ENCODE measurements at regions not wholly inside any gene's neighbourhood (a gene's known extent, or its start where the extent isn't known, plus 50 kb on each side); places are given as distances from the start of the nearest gene placed in this dataset.
"Not testable (repeated sequence)": the region's sequence is repeated elsewhere in the genome, so short reads cannot be mapped to it uniquely, and the experiment has no call there.

DNA sequence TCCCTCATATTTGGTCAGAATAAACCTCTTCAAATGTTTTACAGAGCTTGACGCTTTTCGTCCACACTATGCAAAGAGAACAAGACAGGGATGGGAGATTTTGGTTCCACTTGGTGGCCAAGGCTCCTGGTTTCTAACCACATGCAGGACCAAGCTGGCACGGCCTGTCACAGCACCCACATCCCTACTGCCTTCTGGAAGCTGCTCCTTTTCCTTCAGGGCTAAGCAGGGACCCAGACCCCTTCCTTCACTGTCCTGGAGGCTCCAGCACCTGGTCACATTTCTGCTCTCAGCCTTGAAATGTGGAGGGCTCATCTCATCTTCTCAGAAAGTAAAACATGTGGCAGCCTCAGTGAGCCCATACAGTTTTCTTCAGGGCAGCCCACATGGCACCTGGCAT is 50.4 kb upstream of the ARHGEF7 start:
- DNase-seq (ENCODE audit: low read depth): no peak

DNA sequence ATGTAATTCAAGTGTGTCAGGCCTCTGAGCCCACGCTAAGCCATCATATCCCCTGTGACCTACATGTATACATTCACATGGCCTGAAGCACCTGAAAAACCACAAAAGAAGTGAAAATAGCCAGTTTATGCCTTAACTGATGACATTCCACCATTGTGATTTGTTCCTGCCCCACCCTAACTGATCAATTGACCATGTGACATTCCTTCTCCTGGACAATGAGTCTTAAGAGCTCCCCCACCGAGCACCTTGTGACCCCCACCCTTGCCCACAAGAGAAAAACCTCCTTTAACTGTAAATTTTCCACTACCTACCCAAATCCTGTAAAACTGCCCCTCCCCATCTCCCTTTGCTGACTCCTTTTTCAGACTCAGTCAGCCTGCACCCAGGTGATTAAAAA is 52.1 kb upstream of the ARHGEF7 start:
- DNase-seq (ENCODE audit: low read depth): no peak

DNA sequence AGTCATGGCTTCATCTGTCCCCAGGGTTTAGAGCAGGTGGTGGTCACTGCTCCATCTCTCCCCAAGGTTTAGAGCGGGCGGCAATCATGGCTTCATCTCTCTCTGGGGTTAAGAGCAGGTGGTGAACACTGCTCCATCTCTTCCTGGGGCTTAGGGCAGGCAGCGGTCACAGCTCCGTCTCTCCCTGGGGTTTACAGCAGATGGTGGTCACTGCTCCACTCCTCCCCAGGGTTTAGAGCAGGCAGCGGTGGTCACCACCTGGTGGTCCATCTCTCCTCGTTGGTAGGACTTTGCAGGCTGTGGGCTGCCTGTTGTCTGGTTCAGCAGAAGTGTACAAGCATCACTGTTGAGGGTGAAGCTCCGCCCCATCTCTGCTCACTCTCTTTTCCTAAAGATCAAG is 52.8 kb upstream of the ARHGEF7 start:
- no peak for DNase-seq (ENCODE audit: low read depth)

DNA sequence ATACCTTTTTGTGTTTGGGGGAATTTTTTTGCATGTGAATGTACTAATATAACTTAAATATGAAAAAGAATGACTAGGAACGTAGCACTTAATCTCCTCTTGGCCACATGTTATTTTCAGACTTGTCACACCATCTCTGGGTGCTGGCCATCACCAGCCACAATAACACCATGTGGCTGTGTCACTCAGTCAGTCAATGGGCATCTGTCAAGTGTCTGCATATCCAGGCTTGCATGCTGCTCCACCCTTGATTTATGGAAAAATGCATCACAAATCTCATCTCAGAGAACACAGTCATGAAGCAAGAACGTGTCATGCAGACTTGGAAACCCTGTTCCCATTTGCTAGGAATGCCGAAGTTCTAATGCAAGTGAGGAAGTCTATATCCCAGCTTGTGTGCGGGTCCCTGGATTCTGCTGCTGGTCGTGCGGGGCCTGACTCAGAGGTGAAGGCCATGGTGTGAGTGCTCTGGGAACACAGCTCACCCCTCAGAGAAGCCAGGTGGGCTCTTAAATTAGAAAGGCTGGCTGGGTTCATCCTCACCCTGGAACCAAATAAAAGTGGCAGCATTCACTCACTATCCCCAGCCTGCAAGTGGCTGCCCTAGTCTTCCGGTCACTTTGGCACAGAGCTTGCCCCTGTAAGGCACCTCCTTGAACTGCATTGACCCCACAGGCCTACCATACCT is 53.6 kb upstream of the ARHGEF7 start:
- DNase-seq (ENCODE audit: low read depth): no peak

DNA sequence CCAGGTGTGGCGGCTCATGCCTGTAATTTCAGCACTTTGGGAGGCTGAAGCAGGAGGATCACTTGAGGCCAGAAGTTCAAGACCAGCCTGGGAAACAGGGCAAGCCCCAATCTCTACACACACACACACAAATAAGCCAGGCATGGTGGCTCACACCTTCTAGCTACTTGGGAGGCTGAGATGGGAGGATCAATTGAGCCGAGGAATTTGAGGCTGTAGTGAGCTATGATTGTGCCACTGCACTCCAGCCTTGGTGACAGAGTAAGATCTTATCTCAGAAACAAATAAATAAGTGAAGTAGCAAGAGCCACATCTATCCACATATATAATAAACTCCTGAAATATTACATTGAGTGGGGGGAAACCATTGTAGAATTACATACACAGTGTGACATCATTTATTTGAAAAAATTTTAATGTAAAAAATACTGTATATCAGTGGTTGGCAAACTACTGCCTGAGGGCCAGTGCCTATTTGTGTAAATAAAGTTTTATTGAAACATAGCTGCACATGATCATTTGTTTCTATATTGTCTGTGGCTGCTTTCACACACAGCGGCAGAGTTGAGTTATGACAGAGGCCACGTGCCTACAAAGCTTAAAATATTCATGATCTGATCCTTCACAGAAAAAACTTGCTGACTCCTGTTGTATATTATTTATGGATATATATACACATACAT is 54.7 kb upstream of the ARHGEF7 start:
- DNase-seq (ENCODE audit: low read depth): no peak

DNA sequence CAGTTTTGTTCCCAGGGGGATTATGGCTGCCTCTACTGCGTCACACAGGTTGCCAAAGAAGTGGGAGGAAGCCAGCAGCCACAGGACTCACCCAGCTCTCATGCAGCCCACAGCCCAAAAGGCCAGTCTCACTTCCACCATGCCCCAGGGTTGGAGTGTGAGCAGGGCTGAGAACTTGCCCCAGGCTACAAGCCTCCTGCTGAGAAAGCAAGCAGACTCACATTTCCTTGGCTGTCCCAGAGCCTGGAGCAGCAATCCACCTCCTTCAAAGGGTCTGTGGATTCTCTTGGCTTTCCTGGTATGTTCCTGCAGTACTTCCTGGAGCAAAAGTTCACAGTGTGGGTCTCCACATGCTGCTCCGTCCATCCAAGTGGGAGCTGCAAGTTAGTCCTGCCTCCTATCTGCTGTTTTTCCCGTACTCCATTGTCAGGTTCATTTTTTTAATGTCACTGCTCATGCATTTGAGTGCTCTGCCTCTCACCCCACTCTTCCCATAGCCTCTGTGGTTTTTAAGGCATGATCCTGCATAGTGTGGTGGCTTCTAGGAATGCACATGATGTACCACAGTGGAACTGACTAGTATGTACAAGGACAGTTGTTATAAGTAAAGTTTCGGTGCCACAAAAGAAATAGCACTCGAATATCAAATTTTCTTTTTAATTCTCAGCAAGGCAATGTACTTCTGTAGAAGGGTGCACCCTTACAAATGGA is 56.2 kb upstream of the ARHGEF7 start:
- DNase-seq (ENCODE audit: low read depth): no peak

DNA sequence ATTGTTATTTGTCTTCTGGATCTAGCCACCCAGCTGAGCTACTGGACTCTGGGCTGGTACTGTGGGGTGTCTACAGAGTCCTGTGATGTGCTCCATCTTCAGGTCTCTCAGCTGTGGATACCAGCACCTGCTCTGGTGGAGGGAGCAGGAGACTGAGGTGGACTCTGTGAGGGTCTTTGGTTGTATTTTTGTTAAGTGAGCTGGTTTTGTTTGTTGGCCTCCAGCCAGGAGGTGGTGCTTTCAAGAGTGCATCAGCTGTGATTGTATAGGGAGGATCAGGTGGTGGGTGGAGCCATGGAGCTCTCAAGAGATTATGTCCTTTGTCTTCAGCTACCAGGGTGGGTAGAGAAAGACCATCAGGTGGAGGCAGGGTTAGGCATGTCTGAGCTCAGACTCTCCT is 56.8 kb upstream of the ARHGEF7 start:
- DNase-seq (ENCODE audit: low read depth): not testable (repeated sequence)

DNA sequence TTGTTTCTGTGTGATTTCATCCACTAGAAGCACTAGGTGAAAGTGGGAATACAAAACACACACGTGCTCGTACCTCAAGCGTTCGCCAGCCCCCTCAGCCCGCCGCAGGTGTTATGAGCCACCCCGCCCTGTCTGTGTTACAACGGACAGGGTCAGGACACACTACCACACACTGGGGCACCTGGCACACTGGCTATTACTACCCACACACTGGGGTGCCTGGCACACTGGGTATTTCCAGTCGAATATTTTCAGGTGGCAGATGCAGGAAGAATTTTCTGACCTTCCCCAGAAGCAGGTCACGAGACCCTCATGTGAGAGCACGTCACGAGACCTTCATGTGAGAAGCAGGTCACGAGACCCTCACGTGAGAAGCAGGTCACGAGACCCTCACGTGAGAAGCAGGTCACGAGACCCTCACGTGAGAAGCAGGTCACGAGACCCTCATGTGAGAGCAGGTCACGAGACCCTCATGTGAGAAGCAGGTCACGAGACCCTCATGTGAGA is 63.3 kb upstream of the ARHGEF7 start:
- not testable (repeated sequence) for DNase-seq (ENCODE audit: low read depth)

DNA sequence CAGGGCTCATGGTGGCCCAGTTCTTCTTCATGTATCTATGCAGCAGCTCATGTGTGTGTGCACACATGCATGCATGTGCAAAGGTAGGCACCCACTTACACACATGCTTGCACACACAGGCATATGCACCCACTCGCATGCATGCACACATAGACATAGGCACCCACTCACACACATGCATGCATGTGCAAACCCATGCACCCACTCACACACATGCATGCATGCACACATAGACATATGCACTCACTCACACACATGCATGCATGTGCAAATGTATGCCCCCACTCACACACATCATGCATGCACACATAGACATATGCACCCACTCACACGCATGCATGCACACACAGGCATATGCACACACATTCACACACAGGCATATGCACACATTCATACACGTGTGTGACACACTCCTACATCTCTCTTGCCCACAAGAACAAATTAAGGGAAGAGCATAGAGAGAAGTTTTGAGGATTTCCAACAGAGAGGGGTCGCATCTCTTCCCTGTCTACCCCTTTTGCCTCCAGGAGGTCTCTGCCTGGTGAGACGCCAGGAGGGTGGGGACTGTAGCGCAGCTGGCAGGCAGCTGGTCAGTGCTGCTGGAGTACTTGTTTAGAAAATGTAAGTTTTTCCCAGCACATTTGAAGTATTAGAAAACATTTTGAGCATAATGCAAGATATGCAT is 63.9 kb upstream of the ARHGEF7 start:
- no peak for DNase-seq (ENCODE audit: low read depth)

DNA sequence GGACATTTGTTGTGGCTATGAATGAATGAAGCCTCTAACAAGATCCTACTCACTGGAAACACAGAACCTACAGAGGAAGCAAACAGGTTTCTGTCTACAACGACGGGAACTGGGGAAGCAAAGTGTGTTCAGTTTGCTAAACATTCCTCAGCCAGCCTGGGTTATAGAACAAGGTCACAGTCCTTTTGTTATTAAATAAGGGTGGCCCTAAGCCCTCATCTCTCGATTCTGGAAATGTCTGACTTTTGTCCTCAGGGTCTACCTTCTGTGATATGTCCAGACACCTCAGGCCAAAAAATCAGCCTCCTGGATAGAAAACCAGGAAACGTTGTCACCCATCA is 64.6 kb upstream of the ARHGEF7 start:
- no peak for DNase-seq (ENCODE audit: low read depth)

DNA sequence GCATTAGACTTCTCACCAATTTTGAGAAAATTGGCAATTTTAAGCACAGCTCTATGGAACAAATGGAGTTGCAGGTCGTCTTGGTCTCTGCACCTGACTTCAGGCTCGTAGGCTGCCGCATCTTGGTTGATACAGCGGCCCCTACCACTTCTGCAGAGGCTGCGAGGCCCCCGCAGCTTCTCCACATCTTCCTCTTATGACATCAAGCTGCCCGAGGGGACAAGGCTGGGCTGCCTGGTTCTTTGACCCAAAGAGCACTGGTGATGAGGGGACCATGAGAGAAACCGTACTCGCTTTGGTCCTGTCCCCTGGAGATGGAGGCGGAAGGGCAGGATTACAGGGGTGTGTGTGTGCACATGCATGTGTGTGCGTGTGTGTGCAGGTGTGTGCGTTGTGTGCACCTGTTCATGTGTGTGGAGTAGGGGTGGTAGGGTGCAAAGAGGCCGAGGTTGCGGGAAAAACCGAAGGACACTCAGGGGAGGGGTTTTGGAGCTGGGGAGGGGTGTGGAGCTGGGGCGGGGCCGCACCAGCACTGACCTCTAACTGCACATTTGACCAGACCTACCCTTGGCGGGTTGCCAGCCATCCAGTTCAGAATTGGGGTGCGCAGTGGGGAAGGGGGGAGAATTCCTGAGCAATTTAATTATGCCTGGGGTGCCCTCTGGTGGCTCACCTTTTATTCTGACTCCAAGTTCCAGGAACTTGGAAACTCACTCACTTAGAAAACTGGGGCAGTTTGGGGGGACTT is 65.1 kb upstream of the ARHGEF7 start:
- DNase-seq (ENCODE audit: low read depth): no peak

DNA sequence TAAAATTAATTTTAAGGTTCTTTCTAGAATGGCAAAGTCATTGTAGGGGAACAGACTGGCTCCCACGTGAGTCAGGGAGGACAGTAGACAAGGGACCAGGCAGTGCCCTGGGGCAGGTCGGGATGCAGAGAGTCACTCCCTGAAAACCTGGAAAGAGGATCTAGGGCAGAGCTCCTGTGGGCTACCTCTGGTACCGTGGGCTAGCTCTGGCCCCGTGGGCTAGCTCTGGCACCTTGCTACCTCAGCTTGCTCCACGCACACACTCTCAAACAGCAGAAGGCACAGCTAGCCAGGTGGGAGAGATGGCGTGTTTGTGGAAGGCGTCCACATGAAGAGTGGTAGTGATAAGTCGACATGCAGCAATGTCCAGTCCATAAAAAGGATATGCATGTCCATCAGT is 66.7 kb upstream of the ARHGEF7 start:
- DNase-seq (ENCODE audit: low read depth): no peak

DNA sequence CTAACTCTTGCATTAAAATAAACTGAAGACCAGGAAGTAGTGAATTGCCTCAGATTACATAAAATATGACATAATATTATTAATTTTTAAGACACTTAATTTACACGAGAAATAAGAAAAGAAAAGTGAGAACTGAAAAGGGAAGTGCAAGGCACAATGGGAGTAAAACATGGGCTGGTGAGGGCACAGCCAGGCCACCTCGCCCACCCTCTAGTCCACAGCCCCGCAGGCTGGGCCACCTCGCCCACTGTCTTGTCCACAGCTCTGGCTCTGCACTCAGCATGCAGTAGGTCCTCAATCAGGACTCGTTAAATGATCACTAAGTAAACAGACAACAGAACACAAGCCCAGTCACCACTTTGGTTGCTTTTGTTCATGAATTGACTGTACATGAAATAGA is 67.8 kb upstream of the ARHGEF7 start:
- DNase-seq (ENCODE audit: low read depth): no peak

DNA sequence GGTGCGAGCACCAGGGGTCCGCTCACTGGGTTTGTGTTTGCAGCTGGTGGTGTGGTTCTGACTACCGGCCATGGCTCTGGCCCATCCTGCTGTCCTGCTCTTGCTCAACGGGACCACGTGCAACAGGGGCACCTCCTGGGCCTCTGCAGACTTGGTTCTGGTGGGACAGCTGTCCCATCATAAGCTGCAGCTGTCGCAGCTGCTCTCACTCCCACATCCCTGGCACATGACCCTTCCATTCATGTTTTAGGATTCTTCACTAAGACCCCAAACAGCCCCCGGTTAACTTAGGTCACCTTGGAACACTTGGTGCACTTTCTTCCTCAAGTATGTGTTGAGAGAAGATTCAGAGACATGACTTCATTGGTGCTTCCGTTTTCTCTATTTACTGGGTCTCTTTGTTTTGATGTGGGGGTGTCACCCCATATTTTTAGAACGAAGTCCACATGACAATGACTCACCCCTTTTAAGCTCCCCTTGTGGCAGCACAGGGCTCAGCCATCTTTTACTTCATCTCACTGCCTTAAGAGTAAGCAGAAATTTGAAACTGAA is 68.4 kb upstream of the ARHGEF7 start:
- DNase-seq (ENCODE audit: low read depth): no peak

DNA sequence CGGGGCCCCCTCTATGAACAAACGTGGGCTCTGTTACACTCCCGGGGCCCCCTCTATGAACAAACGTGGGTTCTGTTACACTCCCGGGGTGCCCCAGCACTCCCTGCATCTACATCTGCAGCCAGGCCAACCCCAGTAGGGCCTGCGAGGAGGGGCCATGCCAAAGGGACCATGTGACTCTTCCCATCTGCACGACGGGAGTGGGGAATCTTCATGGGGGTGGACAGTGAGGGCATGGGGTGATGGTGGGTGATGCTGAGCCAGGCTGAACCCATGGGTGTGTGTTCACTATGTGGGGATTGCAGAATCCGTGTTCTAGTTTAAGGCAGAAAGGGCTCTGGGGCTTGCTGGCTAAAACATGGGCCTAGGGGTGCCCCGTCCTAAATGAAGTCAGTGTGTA is 69.9 kb upstream of the ARHGEF7 start:
- DNase-seq (ENCODE audit: low read depth): no peak

DNA sequence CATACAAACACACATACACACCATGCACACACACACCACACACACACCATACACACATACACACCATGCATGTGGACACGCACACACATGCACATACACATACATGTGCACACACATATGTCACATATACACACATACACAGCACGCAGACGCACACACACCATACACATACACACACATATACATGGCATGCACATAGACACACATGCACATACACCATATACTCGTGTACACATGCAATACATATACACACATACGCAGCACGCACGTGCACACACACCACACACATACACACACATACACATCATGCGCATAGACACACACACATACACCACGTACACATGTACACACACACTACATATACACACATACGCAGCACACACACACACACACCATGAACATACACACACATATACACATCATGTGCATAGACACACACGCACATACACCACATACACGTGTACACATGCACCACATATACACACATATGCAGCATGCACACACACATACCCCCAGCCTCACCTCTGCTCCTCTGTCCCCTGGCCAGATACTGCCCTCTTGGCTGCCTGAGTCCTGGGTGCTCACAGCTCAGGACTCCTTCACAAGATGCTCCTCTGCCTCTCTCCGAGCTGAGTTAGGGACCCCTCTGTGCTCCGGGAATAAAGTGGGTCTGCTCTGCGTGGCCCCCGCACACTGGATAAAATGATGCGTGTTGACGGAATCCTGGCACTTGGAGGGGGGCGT is 70.9 kb upstream of the ARHGEF7 start:
- no peak for DNase-seq (ENCODE audit: low read depth)

DNA sequence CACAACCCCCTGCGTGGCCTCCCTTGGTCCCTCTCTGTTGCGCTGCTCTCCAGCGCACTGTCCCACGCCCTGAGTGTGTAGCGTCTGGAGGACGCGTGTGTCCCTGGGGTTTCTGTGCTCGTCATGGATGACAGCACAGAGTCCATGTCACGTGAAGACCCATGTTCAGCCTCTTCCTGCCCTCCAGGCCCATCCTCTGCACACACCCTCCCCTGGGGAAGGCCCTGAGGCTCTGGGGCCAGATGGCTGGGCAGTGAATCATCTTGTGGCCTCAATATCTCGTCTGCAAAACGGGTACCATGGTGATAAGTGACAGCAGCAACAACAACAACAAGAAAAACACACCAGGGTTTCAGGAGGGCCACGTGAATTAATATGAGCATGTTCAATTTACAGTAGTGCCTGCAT is 71.5 kb upstream of the ARHGEF7 start:
- no peak for DNase-seq (ENCODE audit: low read depth)

DNA sequence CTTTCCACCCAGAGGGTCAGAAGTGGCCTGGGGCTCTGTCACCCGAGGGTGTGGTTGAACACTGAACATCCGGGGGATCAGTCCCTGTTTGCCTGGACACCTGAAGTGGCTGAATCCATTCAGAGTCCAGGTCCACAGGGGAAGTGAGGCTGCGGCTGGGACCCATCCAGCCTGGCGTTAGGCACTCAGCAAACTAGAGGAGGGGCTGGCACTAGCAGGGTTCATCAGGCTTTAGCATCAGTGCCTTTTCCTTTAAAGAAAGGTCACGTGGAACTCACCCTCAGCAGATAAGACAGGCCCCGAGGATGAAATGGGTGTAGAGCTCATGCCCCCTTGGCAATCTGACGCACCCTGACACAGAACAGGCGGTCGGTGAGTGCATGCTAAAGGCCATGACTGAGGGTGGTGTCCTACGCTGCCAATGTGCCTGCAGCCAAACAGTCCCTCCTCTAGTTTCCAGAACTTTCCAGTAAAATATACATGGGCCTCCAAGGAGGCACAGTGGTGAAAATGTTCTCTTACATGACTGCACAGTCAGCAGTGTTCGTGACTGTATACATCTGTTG is 72.4 kb upstream of the ARHGEF7 start:
- no peak for DNase-seq (ENCODE audit: low read depth)

DNA sequence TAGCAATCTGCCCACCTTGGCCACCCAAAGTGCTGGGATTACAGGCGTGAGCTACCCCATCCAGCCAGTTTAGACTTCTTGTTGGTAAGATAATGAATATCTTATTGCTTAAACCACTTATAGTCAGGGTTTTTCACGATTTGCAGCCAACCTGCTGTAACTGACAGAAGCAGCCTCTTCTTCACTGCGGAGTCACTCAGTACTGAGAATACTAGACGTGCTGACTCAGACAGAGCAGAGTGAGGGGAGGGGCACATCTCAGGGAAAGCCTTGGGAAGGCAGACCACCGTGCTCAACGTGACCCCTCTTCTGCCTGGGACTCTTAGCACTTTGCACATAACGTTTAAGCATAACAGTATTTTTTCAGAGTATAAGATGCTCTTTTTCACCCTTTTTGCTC is 74.3 kb upstream of the ARHGEF7 start:
- DNase-seq (ENCODE audit: low read depth): no peak

DNA sequence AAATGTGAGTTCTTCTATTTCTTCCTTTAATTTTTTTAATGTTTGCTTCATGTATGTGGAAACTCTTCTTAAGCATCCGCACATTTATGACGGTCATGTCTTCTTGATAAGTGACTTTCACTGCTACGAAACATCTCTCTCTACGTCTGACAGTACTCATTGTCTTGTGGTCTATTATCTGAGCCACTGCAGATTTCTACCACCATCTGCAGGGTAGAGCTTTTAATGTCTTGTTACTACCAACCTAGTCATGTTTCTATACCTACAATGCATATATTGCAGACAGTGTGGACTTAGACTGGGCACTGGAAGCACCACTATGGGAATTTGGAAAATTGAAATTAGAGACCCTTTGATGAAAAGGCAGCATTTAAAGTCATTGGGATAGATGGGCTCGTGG is 75.4 kb upstream of the ARHGEF7 start:
- no peak for DNase-seq (ENCODE audit: low read depth)

DNA sequence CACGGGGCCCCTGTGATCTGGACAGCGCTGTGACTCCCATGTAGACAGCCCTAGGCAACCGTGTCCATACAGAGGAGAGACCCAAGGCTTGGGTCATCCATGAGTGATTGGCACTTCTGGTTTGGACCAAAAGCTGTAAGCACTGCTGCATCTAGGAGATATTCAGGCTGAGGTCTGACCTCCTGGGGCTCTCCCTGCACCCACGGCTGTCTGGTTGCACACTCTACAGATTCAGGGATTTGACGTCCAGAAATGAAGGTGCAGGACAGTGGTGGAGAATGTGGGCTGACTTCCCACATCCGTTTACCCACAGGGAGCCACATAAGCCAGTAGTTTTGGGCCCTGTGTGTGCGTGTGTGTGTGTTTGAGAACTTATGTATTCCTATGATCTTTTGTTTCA is 76.2 kb upstream of the ARHGEF7 start:
- no peak for DNase-seq (ENCODE audit: low read depth)
